ENCODE measurements at regions not wholly inside any gene's neighbourhood (a gene's known extent, or its start where the extent isn't known, plus 50 kb on each side); places are given as distances from the start of the nearest gene placed in this dataset.
"Not testable (repeated sequence)": the region's sequence is repeated elsewhere in the genome, so short reads cannot be mapped to it uniquely, and the experiment has no call there.

- no peak for DNase-seq (ENCODE audit: low spot score)
These were observed 146.7 kb upstream of the PFKP start for GRCh38 chr10:2920637-2921036.

DNA sequence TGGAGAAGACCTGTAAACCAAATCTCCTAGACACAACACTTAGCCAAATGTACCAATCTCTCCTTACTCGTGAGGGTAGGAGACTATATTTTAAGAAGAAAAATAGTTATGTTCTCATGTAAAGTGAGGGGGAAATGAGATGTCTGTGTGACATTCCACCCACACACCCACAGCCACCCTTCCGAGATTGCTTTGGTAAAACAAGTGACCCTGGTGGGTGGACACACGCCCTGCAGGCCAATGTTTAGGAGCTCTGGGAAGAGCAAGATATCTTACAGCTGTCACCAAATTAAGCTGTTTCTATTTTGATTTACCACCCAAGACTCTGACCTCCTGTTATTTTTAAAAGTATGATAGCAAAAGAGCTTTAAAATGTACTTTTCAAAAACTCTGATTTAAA, 147.2 kb upstream of the PFKP start:
- DNase-seq (ENCODE audit: low spot score) = no peak

GRCh38 chr10:2919016-2919415, 148.3 kb upstream of the PFKP start:
- no peak for DNase-seq (ENCODE audit: low spot score)

GRCh38 chr10:2918489-2918888, 148.9 kb upstream of the PFKP start:
- no peak for DNase-seq (ENCODE audit: low spot score)

GRCh38 chr10:2917926-2918325, 149.4 kb upstream of the PFKP start:
- DNase-seq (ENCODE audit: low spot score) = no peak

GRCh38 chr10:2915412-2915811, 151.9 kb upstream of the PFKP start:
- no peak for DNase-seq (ENCODE audit: low spot score)

DNA sequence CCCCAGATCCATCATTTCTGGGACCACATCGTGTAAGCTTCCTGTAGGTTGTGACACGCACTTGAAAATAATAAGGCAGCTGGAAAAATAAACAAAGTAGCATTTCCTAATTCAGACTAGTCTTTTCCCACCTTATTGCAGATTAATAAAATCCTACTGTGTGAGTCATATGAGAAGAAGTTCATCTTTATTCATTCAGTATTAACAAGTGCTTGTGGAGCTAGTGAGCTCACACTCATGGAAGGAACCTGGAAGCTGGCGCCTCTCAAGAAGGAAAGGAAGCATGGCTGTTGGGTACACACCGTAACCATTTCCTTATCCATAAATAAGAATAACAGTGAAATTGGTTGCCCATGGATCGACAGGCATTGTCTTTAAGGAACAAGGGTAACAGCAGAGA, 152.6 kb upstream of the PFKP start:
- no peak for DNase-seq (ENCODE audit: low spot score)

GRCh38 chr10:2913474-2913873, 153.9 kb upstream of the PFKP start:
- DNase-seq (ENCODE audit: low spot score) = no peak

DNA sequence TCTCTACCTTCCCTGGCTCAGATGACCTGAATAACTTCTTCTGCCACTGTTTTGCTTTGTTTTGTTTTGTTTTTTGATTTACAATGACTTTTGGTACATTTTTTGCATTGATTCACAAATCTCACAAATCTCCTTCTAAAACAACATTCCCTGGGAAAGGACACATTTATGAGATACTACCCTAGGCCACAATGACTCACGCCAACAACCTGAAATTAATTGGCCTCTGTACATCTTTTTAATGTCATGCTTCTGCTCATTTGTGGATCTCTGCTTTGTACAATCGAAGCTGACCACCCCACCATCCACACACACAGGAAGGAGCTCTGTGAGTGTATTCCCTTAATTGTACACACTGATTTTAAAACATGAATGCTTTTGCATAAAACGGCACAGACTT, 156.7 kb upstream of the PFKP start:
- DNase-seq (ENCODE audit: low spot score) = no peak

GRCh38 chr10:2909921-2910320, 157.4 kb upstream of the PFKP start:
- no peak for DNase-seq (ENCODE audit: low spot score)

- peak; percentile 49 for DNase-seq (ENCODE audit: low spot score)
These were observed 158.3 kb upstream of the PFKP start for GRCh38 chr10:2908851-2909630.

- no peak for DNase-seq (ENCODE audit: low spot score)
These were observed 160.4 kb upstream of the PFKP start for GRCh38 chr10:2906974-2907373.

- DNase-seq (ENCODE audit: low spot score) = no peak
These were observed 161.5 kb upstream of the PFKP start for GRCh38 chr10:2905851-2906250.

DNA sequence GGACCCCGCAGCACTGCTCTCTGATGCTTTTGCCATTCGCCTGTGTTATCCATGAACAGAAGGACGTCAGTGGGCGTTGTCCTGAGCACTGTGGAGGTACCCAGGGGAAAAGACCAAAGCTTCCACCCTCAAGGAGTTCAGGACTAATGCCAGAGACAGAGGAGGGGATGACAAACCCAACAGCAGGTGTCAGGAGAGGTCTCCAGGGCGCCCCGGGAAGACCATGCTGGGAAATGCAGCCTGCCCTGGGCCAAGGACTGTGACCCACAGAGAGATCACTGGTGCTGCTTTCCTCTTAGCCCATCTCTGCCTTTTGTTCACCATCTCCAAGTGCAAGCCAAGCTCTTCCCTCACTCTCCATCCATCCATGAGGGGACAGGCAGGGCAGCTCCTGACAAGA, 166.8 kb upstream of the PFKP start:
- DNase-seq (ENCODE audit: low spot score) = no peak

- DNase-seq (ENCODE audit: low spot score) = no peak
These were observed 167.9 kb upstream of the PFKP start for GRCh38 chr10:2899246-2899951.

DNA sequence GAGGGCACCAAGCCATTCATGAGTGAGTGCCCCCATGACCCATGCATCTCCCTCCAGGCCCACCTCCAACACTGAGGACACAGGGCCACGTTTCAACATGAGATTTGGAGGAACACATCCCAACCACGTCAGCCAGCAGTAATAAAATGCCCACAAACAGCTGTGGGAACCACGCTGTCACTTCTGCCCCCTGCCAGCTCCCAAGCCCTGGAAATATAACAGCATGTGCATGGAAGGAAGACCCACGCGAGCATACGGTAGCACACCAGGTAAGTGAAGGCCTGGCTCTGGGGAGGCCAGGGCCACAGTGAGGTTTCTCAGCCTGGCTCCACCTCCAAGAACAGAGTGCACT, 168.9 kb upstream of the PFKP start:
- no peak for DNase-seq (ENCODE audit: low spot score)

GRCh38 chr10:2897619-2898508, 169.5 kb upstream of the PFKP start:
- peak; percentile 68 for DNase-seq (ENCODE audit: low spot score)

GRCh38 chr10:2896334-2896733, 171.0 kb upstream of the PFKP start:
- not testable (repeated sequence) for DNase-seq (ENCODE audit: low spot score)

GRCh38 chr10:2895594-2896196, 171.7 kb upstream of the PFKP start:
- DNase-seq (ENCODE audit: low spot score) = no peak

- DNase-seq (ENCODE audit: low spot score) = no peak
These were observed 173.4 kb upstream of the PFKP start for GRCh38 chr10:2893991-2894390.

- no peak for DNase-seq (ENCODE audit: low spot score)
These were observed 174.0 kb upstream of the PFKP start for GRCh38 chr10:2893158-2893845.

GRCh38 chr10:2891770-2892124, 175.6 kb upstream of the PFKP start:
- DNase-seq (ENCODE audit: low spot score) = no peak

All from activated CD4-positive, alpha-beta T cell treated with anti-CD3 and anti-CD28 coated beads, Interleukin-2, Interleukin-4, amounts not matched to agents 100 ng/mL and 50 ng/mL, durations not matched to agents 16 hours and 8 hours (primary cell).